A673 (cell line): ENCODE measurements at regions not wholly inside any gene's neighbourhood (a gene's known extent, or its start where the extent isn't known, plus 50 kb on each side); places are given as distances from the start of the nearest gene placed in this dataset.

Experiments used
- EZH2 ChIP-seq: fragments of 200-600 bp; sonication (generic); IDR thresholded peaks from 2 replicates; pipeline ENCODE4 v1.6.1; 2017; ENCODE audit warnings: borderline replicate concordance, low read depth, mild to moderate bottlenecking, mixed read lengths, antibody characterized with exemption, low read length; ENCODE audit not compliant: poor library complexity, severe bottlenecking
- TF ChIP-seq, protein P1 (sequence below): fragments of 300-800, 200-600 bp; sonication (generic); conservative IDR thresholded peaks from 2 replicates; pipeline ENCODE4 v1.5.1; 2017; ENCODE audit warnings: low read depth, mild to moderate bottlenecking, antibody characterized with exemption, low read length, moderate library complexity, mixed read lengths

- no peak for TF ChIP-seq EZH2
- TF ChIP-seq, protein P1, sequence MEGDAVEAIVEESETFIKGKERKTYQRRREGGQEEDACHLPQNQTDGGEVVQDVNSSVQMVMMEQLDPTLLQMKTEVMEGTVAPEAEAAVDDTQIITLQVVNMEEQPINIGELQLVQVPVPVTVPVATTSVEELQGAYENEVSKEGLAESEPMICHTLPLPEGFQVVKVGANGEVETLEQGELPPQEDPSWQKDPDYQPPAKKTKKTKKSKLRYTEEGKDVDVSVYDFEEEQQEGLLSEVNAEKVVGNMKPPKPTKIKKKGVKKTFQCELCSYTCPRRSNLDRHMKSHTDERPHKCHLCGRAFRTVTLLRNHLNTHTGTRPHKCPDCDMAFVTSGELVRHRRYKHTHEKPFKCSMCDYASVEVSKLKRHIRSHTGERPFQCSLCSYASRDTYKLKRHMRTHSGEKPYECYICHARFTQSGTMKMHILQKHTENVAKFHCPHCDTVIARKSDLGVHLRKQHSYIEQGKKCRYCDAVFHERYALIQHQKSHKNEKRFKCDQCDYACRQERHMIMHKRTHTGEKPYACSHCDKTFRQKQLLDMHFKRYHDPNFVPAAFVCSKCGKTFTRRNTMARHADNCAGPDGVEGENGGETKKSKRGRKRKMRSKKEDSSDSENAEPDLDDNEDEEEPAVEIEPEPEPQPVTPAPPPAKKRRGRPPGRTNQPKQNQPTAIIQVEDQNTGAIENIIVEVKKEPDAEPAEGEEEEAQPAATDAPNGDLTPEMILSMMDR: no peak
These were observed 107.1 kb downstream of the TMX3 start for GRCh38 chr18:68607852-68608251.
